ENCODE measurements at regions not wholly inside any gene's neighbourhood (a gene's known extent, or its start where the extent isn't known, plus 50 kb on each side); places are given as distances from the start of the nearest gene placed in this dataset.

DNA sequence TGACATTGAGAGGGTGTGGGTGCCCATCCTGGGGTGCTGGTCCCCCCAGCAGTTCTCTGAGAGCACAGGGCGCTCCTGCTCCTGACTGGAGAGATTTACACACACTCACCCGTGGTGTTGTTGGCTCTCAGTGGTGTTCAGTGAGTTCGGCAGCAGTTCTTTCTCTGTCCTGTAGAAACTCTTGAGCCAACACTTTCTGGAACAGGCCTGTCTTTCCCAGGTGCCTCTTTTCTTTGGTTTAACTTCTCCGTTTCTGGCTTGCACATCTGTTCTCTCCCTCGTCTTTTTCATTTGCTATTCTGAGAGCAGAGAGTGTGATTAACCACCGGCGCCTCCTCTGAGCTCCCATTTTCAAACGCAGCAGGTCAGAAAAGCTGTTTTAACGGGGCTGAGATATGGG is 284.5 kb downstream of the IRX2 start:
- TF ChIP-seq, protein P1, sequence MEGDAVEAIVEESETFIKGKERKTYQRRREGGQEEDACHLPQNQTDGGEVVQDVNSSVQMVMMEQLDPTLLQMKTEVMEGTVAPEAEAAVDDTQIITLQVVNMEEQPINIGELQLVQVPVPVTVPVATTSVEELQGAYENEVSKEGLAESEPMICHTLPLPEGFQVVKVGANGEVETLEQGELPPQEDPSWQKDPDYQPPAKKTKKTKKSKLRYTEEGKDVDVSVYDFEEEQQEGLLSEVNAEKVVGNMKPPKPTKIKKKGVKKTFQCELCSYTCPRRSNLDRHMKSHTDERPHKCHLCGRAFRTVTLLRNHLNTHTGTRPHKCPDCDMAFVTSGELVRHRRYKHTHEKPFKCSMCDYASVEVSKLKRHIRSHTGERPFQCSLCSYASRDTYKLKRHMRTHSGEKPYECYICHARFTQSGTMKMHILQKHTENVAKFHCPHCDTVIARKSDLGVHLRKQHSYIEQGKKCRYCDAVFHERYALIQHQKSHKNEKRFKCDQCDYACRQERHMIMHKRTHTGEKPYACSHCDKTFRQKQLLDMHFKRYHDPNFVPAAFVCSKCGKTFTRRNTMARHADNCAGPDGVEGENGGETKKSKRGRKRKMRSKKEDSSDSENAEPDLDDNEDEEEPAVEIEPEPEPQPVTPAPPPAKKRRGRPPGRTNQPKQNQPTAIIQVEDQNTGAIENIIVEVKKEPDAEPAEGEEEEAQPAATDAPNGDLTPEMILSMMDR (IDR thresholded peaks at IDR 0.05; ENCODE audit: low read depth, low read length), result no peak
- H3K4me3 ChIP-seq (ENCODE audit: low read depth, low read length), result no peak overlapping the region
- ChIA-PET CTCF (no interaction called here), POLR2A (no interaction called here)
- no peak overlapping the region for H3K27ac ChIP-seq (ENCODE audit: low read depth, low read length)
- no peaks in the 10 kb centered on the region for H3K27me3 ChIP-seq (ENCODE audit: control insufficient read depth, insufficient read depth, low read length)
- no peak for DNase-seq (ENCODE audit: low read depth, low spot score)
- H3K9me3 ChIP-seq (ENCODE audit: control insufficient read depth, insufficient read depth, low read length), result peaks cover 68% of the 10 kb centered on the region

DNA sequence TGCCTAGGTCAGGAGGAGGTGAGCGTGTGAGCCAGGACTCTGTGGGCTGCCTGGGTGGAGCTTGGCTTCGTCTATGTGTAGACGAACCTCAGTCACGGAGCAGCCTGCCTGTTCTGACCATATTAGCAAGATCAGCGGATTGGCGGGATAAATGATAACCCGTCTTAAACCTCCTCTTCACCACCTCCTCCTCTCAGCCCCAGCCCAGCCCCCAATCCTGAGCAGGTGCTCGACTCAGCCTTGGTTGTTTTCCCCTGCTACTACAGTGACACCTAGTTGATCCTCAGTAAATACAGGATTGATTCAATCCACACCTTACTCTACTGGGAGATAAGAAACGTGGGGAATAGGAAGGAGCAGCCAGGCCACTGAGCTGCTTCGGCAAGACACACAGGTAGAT is 286.1 kb downstream of the IRX2 start:
- POLR2A ChIA-PET, result no interaction called here
- Histone ChIP-seq H3K27ac (ENCODE audit: low read depth, low read length) (no peak overlapping the region), H3K27me3 (ENCODE audit: control insufficient read depth, insufficient read depth, low read length) (no peaks in the 10 kb centered on the region), H3K9me3 (ENCODE audit: control insufficient read depth, insufficient read depth, low read length) (peaks cover 68% of the 10 kb centered on the region), H3K4me3 (ENCODE audit: low read depth, low read length) (no peak overlapping the region)
- no peak for DNase-seq (ENCODE audit: low read depth, low spot score)
- TF ChIP-seq, protein P1 (IDR thresholded peaks at IDR 0.05; ENCODE audit: low read depth, low read length), result no peak
- CTCF ChIA-PET, result no interaction called here

DNA sequence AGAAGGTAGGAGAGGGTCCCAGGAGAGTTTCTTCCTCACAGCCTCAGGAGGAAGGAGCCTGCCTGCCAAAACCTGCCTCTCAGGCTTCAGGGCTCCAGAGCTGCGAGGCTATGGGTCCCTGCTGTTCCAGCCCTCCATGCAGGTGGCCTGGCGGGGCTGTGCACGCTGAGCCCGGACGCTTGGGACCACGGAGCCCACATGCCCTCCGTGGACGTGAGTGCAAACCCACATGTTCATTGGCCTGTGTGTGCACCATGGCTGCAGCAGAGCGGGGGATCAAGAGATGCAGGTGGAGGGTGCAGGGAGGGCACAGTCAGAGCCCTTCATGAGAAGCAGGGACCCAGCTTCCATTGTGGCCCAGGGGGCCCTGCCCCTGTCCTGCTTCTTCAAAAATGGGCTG is 287.3 kb downstream of the IRX2 start:
- H3K27ac ChIP-seq (ENCODE audit: low read depth, low read length), result no peak overlapping the region
- TF ChIP-seq, protein P1 (IDR thresholded peaks at IDR 0.05; ENCODE audit: low read depth, low read length), result no peak
- ChIA-PET CTCF (no interaction called here), POLR2A (no interaction called here)
- peaks cover 72% of the 10 kb centered on the region for H3K9me3 ChIP-seq (ENCODE audit: control insufficient read depth, insufficient read depth, low read length)
- no peaks in the 10 kb centered on the region for H3K27me3 ChIP-seq (ENCODE audit: control insufficient read depth, insufficient read depth, low read length)
- H3K4me3 ChIP-seq (ENCODE audit: low read depth, low read length), result no peak overlapping the region
- DNase-seq (ENCODE audit: low read depth, low spot score), result no peak

DNA sequence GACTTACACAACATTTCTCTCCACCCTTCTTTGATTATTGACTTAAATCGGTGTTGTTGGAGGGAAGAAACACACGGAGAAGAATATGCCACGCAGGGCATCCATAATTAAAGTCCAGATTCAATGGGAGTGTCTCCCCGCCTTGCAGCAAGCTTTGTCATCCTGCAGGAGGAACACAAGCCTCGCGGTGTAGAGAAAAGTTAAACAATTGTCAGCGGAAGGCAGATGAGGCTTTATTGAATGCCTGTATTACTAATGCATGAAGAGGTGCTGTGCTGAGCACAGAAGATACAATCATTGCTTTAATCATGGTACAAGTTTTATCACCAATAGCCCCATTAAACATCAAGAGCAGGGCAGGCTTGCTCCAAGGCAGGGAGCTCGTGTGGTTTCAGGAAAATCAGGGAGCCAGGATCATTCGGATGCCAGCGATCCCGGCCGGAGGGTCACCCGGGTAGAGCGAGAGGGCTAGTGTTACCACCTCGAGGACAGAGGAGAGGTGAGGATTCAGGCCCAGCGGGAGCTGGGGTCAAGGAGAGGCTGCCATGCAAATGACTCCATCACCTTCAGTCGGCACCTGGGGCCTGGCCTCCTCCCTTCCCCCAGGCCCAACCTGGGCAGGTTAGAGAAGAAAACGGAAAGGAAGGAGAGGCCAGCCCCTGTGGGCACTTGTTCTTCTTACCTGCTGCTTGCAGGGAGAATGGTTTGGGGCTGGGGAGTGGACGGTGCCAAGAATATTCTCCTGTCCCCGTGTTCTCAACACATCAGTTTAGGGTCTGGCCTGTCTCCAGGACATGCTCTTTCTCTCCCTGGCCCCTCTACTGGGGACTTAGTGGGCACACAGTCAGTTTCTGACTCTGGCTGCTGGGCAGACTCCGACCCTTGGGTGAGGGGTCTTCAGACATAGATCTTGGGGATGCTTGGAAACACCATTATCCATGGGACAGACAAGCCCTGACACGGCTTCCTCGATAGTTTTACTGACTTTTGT is 289.5 kb downstream of the IRX2 start:
- Histone ChIP-seq H3K9me3 (ENCODE audit: control insufficient read depth, insufficient read depth, low read length) (peaks cover 73% of the 10 kb centered on the region), H3K27me3 (ENCODE audit: control insufficient read depth, insufficient read depth, low read length) (no peaks in the 10 kb centered on the region), H3K27ac (ENCODE audit: low read depth, low read length) (no peak overlapping the region), H3K4me3 (ENCODE audit: low read depth, low read length) (no peak overlapping the region)
- DNase-seq (ENCODE audit: low read depth, low spot score), result no peak
- ChIA-PET POLR2A (no interaction called here), CTCF (no interaction called here)
- TF ChIP-seq, protein P1 (IDR thresholded peaks at IDR 0.05; ENCODE audit: low read depth, low read length), result no peak

DNA sequence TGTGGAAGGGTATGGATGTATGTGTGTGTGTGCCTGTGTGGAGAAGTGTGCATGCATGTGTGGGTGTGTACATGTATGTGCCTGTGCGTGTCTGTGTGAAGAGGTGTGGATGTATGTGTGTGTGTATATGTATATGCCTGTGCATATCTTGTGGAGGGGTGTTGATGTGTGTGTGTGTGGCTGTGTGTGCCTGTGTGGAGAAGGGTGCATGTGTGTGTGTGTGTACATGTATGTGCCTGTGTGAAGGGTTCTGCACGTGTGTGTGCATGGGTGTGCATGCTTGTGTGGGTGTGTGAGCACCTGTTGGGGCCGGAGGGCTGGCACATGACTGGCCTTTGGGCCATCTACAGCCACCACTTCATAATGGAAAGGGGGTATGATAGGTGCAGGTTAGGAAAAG is 291.4 kb downstream of the IRX2 start:
- no peak overlapping the region for H3K4me3 ChIP-seq (ENCODE audit: low read depth, low read length)
- no peaks in the 10 kb centered on the region for H3K27me3 ChIP-seq (ENCODE audit: control insufficient read depth, insufficient read depth, low read length)
- H3K27ac ChIP-seq (ENCODE audit: low read depth, low read length), result no peak overlapping the region
- DNase-seq (ENCODE audit: low read depth, low spot score), result no peak
- TF ChIP-seq, protein P1 (IDR thresholded peaks at IDR 0.05; ENCODE audit: low read depth, low read length), result no peak
- peaks cover 70% of the 10 kb centered on the region for H3K9me3 ChIP-seq (ENCODE audit: control insufficient read depth, insufficient read depth, low read length)
- ChIA-PET POLR2A (no interaction called here), CTCF (no interaction called here)
